HUES6 (cell line): ENCODE measurements at regions not wholly inside any gene's neighbourhood (a gene's known extent, or its start where the extent isn't known, plus 50 kb on each side); places are given as distances from the start of the nearest gene placed in this dataset.

Source experiments
- H3K27ac ChIP-seq: 2 replicates; pipeline ENCODE4 v1.7.0; 2013; ENCODE audit warnings: low read depth, mild to moderate bottlenecking, low read length, inconsistent platforms
- H3K27me3 ChIP-seq: 2 replicates; pipeline ENCODE4 v1.6.1; 2013; ENCODE audit warnings: low read length; ENCODE audit not compliant: control insufficient read depth, insufficient read depth
- H3K36me3 ChIP-seq: 2 replicates; pipeline ENCODE4 v1.6.1; 2013; ENCODE audit warnings: low read length; ENCODE audit not compliant: control insufficient read depth, insufficient read depth
- H3K4me1 ChIP-seq: 2 replicates; pipeline ENCODE4 v1.6.1; 2013; ENCODE audit warnings: low read length; ENCODE audit not compliant: control insufficient read depth, insufficient read depth
- H3K4me3 ChIP-seq: 2 replicates; pipeline ENCODE4 v1.5.1; 2013; ENCODE audit warnings: low read depth, low read length
- H3K9ac ChIP-seq: one replicate; pipeline ENCODE4 v1.6.1; 2013; ENCODE audit warnings: mild to moderate bottlenecking, low read length
- H3K9me3 ChIP-seq: 2 replicates; pipeline ENCODE4 v1.6.1; 2013; ENCODE audit warnings: low read depth, low read length; ENCODE audit not compliant: control insufficient read depth, insufficient read depth

DNA sequence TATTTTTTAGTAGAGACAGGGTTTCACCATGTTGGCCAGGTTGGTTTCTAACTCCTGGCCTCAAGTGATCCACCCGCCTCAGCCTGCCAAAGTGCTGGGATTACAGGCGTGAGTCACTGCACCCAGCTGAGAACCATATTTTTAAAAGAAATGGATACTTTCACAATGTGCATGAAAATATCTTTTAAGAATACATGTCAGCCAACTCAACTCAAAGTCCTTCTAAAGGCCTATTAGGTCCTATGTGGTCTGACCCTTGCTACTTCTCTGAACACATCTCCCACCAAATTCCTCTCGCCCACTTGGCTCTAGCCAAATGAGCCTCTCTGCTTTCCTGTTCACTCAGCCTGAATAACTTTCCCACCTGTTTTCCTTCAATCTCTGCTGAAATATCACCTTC lies 119.6 kb downstream of the MTX2 start:
- Histone ChIP-seq H3K9me3 (no peaks in the 10 kb centered on the region), H3K4me1 (no peaks in the 10 kb centered on the region), H3K4me3 (no peak overlapping the region), H3K27me3 (no peaks in the 10 kb centered on the region), H3K9ac (no peak overlapping the region), H3K36me3 (no peaks in the 10 kb centered on the region), H3K27ac (no peak overlapping the region)

DNA sequence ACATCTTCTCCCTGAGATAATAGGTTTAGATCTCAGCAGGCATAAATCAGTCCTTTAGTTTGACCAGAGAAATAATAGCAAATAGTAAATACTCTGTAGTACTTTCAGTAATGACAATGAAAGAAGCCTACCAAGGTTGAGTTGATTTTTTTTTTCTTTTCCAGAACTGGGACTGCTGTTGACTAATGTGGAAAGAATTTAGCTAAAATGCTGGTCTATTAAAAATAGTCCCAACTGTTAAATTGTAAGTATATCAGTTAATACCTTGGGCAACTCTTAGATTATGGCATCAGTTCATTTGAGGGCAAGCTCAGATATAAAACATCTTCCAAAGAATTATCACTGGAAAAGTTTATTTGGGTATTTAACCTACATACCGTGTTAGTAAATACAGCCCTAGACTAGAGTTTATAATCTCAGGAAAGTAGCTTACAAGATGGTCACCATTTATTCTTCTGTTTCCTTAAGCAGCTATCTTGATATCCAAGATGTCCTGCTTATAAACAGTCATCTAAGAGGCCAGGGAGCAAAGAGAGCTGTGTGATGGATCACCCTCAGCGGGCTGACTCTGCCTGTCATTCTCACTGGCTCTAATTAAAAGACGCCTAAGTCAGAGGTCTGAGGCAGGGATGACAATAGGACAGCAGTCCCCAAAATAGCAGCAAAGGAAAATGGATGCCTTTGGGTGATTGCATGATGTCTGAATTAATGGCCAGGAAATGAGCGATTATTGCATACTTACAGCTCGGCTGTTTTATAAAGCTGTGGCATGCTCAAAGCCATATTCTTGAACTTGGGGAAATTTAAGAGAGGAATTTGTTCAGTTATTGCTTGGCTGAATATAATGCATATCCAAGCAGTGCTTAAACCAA lies 121.3 kb downstream of the MTX2 start:
- no peaks in the 10 kb centered on the region for H3K4me1 ChIP-seq
- H3K36me3 ChIP-seq: no peaks in the 10 kb centered on the region
- H3K27ac ChIP-seq: no peak overlapping the region
- no peak overlapping the region for H3K4me3 ChIP-seq
- H3K27me3 ChIP-seq: no peaks in the 10 kb centered on the region
- H3K9ac ChIP-seq: no peak overlapping the region
- H3K9me3 ChIP-seq: no peaks in the 10 kb centered on the region

DNA sequence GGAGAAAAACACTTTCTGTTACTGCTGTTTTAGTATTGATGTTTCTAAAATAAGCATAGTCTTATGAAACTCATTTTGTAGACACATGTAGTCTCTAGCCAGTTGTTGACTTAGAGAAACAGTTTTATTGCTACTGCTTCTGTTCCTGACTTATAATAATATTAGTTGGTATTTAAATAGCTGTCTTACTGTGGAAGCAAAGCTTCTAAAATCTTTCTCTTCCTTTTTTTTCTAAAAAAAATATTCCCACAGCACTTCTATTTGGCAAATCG lies 121.8 kb downstream of the MTX2 start:
- Histone ChIP-seq H3K36me3 (no peaks in the 10 kb centered on the region), H3K4me3 (no peak overlapping the region), H3K27ac (no peak overlapping the region), H3K27me3 (no peaks in the 10 kb centered on the region), H3K9me3 (no peaks in the 10 kb centered on the region), H3K4me1 (no peaks in the 10 kb centered on the region), H3K9ac (no peak overlapping the region)

DNA sequence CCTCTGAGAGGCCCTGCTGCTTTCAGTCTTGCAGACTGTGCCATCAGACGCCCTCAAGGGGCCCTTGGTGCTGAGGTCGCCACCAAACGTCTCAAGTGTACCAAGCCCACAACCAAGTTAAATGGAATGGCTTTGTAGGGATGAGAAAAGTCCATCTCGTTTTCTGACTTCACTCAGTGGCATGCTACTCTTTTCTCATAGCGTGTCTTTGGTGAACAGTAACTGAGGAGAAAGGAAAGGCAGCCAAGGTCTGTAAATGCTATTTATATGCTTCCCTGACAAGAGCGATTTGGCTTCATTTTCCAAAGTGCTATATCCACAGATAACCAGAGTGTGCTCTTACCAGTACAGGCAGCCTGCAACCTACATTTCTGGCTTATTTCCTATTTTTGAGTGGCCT lies 123.0 kb downstream of the MTX2 start:
- no peak overlapping the region for H3K4me3 ChIP-seq
- H3K36me3 ChIP-seq: no peaks in the 10 kb centered on the region
- no peaks in the 10 kb centered on the region for H3K4me1 ChIP-seq
- no peaks in the 10 kb centered on the region for H3K27me3 ChIP-seq
- no peak overlapping the region for H3K27ac ChIP-seq
- H3K9ac ChIP-seq: no peak overlapping the region
- H3K9me3 ChIP-seq: no peaks in the 10 kb centered on the region

DNA sequence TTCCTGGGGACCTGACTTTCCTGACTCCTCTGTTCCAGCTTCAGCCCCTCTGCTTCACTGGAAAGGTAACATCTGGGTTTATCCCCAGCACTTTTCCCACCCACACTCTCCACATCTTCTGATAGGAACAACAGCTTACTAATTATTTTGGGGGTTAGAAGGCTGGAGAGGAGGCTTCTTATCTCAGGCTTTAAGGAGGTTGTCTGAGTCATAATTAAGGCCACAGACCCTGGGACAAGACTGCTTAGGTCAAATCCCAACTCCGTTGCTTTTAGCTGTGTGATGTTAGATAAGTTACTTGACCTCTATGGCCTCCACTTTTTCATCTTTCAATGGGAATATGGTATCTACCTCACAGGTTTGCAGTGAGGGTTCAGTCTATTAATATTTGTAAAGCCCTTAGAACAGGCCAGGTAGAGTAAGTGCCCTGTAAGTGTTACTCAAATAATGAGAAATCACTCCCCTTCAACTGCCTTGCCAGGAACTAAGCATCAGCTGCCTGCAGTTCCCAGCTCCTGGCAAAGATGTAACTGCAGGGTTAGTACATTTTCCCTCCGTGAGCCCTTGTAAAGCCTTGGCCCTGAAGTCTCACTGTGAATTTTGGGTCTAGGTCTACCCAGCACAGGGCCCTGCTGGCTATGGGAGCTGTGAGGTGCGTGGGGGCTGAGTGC lies 123.6 kb downstream of the MTX2 start:
- H3K27me3 ChIP-seq: no peaks in the 10 kb centered on the region
- H3K4me1 ChIP-seq: no peaks in the 10 kb centered on the region
- no peak overlapping the region for H3K9ac ChIP-seq
- H3K4me3 ChIP-seq: no peak overlapping the region
- H3K9me3 ChIP-seq: no peaks in the 10 kb centered on the region
- no peak overlapping the region for H3K27ac ChIP-seq
- no peaks in the 10 kb centered on the region for H3K36me3 ChIP-seq

DNA sequence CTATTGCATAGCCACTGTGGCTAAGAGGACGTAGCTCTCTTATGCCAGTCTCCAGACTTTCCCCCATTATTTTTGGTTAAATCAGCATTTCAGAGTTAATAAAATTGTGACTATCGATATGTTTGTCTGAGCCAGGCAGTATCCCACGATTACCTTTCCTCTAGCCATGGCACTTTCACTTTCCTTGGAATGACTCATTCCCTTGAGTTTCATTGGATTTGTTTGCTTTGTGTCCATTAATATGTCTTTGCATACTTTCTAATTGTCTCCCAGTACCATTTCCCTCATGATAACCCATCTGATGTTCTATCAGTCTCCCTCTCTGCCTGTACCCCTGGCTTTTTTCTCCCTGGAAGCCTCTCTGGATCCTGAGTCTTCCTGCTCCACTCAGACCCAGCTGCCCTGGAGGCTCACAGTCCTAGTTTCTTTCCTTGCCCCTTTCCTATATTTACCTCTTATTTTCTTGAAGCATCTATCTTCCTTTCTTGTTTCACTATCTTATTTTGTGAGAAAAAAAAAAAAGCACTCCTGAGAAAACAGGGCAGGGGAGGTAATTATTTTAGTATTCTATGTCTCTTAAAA lies 126.1 kb downstream of the MTX2 start:
- Histone ChIP-seq H3K9ac (no peak overlapping the region), H3K4me1 (no peaks in the 10 kb centered on the region), H3K4me3 (no peak overlapping the region), H3K9me3 (no peaks in the 10 kb centered on the region), H3K27ac (no peak overlapping the region), H3K27me3 (no peaks in the 10 kb centered on the region), H3K36me3 (no peaks in the 10 kb centered on the region)

DNA sequence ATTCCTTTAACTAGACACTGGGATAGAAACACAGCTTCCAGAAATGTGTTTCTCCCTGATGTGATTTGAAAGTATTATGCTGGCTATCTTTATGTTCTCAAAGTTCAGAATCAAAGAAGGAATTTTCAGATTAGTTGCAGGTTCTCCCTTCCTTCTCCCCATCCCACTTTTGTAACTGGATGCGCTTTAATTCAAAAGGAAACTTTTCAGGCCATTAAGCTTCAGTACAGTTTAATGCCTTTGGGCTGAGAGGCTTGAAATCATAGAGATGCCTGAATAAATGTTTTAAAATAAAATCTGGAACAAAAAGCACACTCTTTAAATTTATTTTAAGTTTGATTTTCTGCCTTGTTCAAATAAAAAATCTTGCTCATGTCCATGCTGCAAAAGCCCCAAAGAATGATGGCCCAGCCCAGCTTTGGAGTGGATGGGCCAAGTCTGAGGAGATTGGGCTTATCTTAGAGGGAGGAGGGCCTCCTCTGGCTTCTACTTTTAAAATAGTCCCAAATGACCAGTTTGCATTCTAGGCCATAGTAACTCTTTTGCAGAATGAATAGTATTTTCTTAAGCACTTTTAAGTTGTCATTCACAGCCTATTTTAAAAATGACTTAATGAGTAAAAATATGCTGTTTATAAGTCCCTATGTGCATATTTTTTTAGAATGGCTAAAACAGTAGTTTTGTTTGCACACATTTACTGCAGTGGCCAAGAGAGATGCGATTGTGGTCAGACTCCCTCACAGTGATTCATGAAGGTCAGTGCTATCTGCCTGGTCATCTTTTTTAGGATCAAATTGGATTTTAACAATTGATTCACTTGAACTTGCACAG lies 129.2 kb downstream of the MTX2 start:
- no peak overlapping the region for H3K9ac ChIP-seq
- no peaks in the 10 kb centered on the region for H3K36me3 ChIP-seq
- no peaks in the 10 kb centered on the region for H3K9me3 ChIP-seq
- H3K27me3 ChIP-seq: no peaks in the 10 kb centered on the region
- H3K4me3 ChIP-seq: no peak overlapping the region
- H3K4me1 ChIP-seq: no peaks in the 10 kb centered on the region
- H3K27ac ChIP-seq: no peak overlapping the region

DNA sequence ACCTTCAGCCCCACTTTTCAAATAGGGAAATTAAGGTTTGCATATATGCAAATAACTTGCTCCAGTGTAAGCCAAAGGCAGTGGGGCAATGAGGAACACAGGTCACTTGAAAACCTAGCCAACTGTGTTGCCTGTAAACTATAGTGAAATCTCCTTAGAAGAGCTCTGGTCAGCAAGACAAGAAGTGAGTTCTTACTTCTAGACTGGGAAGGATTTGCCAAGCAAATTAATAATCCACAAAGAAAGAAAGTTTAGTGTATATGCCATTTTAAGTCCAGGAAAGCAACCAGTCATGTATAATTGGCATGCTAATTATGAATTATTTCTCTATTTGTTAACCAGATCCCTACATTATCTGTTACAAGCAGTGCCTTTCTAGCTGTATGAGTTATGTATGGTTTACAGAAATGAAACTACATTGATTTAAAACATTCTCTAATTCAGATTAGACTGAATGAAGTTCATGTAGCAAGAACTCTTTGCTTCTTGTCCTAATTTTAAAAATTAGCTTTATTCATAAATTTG lies 129.9 kb downstream of the MTX2 start:
- Histone ChIP-seq H3K27me3 (no peaks in the 10 kb centered on the region), H3K9me3 (no peaks in the 10 kb centered on the region), H3K36me3 (no peaks in the 10 kb centered on the region), H3K27ac (no peak overlapping the region), H3K4me1 (no peaks in the 10 kb centered on the region), H3K9ac (no peak overlapping the region), H3K4me3 (no peak overlapping the region)

DNA sequence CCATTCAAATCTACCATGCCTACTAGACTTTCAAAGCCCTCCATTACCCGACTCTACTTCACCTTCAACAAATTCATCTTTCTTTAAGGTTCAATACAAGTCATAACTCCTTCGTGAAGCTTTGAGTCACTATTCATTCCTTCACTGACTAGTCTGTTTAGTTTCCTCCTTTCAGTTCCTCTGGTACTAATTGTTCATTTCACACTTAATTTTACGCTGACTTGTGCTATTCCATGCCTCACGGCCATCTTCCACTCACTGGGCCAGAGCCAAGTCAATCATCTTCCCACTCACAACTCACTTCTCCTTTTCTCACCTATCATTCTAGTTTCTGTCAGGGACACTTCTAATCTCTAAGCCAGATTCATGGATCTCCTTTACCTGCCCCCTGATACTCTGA lies 136.2 kb downstream of the MTX2 start:
- no peaks in the 10 kb centered on the region for H3K4me1 ChIP-seq
- H3K4me3 ChIP-seq: no peak overlapping the region
- no peak overlapping the region for H3K27ac ChIP-seq
- H3K36me3 ChIP-seq: no peaks in the 10 kb centered on the region
- no peak overlapping the region for H3K9ac ChIP-seq
- no peaks in the 10 kb centered on the region for H3K27me3 ChIP-seq
- H3K9me3 ChIP-seq: no peaks in the 10 kb centered on the region

DNA sequence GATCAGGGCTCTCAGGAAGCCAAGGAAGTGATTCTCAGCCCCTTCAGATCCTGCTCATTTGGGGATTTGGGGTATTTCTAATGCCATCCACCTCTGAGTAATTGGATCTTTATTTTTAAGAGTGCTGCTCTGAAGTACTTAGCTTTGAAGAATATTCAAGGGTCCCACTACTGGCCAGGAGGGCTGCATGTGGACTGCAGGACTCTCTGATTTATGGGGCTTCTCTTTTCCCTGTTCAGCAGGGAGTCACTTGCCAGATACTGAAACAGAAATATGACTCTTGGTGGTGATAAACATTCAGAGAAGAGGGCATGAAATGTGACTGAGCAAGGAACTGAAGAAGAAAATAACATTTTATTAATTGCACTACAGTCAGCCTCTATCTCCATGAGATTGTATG lies 138.5 kb downstream of the MTX2 start:
- Histone ChIP-seq H3K27me3 (no peaks in the 10 kb centered on the region), H3K36me3 (no peaks in the 10 kb centered on the region), H3K9me3 (no peaks in the 10 kb centered on the region), H3K4me1 (no peaks in the 10 kb centered on the region), H3K27ac (no peak overlapping the region), H3K4me3 (no peak overlapping the region), H3K9ac (no peak overlapping the region)
